Kidney (tissue), 13 donors: ENCODE measurements at regions not wholly inside any gene's neighbourhood (a gene's known extent, or its start where the extent isn't known, plus 50 kb on each side); places are given as distances from the start of the nearest gene placed in this dataset.
A peak's percentile ranks its signal among the peaks of the same experiment; 100 is the strongest.

Source experiments
- DNase-seq, 5 donors: peaks; one replicate each; pipeline ENCODE4 v3.0.0-alpha.2; 2013 to 2020
- FAIRE-seq: peaks from 2 replicates; lab custom pipeline; 2012; peaks lifted over from hg19 to GRCh38; lab: Jason Lieb, UNC
- H3K27ac ChIP-seq, 2 donors: one replicate each; pipeline ENCODE4 v1.7.0; 2013; ENCODE audit warnings: low read depth in 2 of 2, low read length in 2 of 2, inconsistent platforms in 1 of 2
- H3K27me3 ChIP-seq: one replicate; pipeline ENCODE4 v1.7.1; 2013; ENCODE audit warnings: low read length, inconsistent platforms; ENCODE audit not compliant: control insufficient read depth, insufficient read depth
- H3K36me3 ChIP-seq, 3 donors: one replicate each; pipeline versions ENCODE4 v1.7.0 to v1.7.1; 2013; ENCODE audit warnings: low read length in 3 of 3, control low read depth in 1 of 3, inconsistent platforms in 1 of 3; ENCODE audit not compliant: insufficient read depth in 3 of 3, control insufficient read depth in 2 of 3
- H3K4me1 ChIP-seq, 3 donors: one replicate each; pipeline versions ENCODE4 v1.7.0 to v1.7.1; 2013; ENCODE audit warnings: low read length in 3 of 3, inconsistent platforms in 1 of 3, low read depth in 1 of 3; ENCODE audit not compliant: control insufficient read depth in 2 of 3, insufficient read depth in 2 of 3
- H3K4me3 ChIP-seq, 3 donors: one replicate each; pipeline versions ENCODE4 v1.7.0 to v1.8.1; 2013; ENCODE audit warnings: low read length in 3 of 3, control low read depth in 1 of 3, inconsistent platforms in 1 of 3
- H3K9ac ChIP-seq, 3 donors: one replicate each; pipeline versions ENCODE4 v1.7.0 to v1.7.1; 2013; ENCODE audit warnings: low read length in 3 of 3, control low read depth in 1 of 3, inconsistent platforms in 1 of 3
- H3K9me3 ChIP-seq, 3 donors: one replicate each; pipeline versions ENCODE4 v1.7.0 to v1.7.1; 2013; ENCODE audit warnings: low read length in 3 of 3, control low read depth in 1 of 3, inconsistent platforms in 1 of 3; ENCODE audit not compliant: control insufficient read depth in 2 of 3, insufficient read depth in 1 of 3
- intact Hi-C: fragments of 100-400 bp; cut with DNase I; formaldehyde crosslinking; loops from one replicate; pipeline ENCODE4 v1.11.1; 2022
- TF ChIP-seq, protein P1 (sequence below): IDR thresholded peaks from 3 replicates; pipeline ENCODE4 v1.5.1; 2012; ENCODE audit warnings: mild to moderate bottlenecking, moderate library complexity, borderline replicate concordance; ENCODE audit not compliant: insufficient read depth; ENCODE audit errors: extremely low read depth
- donor health status: control.
- donor health status: control.
- donor health status: control.
- donor health status: control.
- donor health status: control.
- donor health status: DM: yes; HTN: yes; CAD: no.
- donor health status: Normal renal cell carcinoma (clear cell type).

DNA sequence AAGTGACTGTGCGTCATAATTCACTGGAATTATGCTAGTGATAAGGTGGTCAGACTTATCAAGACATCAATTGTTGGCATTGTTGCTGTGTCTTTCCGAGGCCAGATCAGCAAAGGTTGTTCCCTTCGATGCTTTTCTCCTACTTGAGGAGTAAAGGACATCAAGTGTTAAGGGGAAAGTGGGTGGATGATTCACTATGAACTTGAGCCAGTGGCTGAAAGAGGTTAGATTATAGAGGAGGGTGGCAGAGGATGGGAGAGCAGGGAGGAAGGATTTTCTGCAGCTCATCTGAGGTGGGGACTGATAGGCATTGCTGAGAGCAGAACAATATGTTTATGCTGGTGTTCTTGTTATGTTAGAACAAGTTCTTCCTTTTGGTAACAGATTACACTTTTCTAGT lies 131.4 kb upstream of the AGR3 start:
- no peaks in the 10 kb centered on the region for H3K9me3 ChIP-seq
- intact Hi-C loops = no loop called here
- no peak overlapping the region for H3K9ac ChIP-seq
- no peak for DNase-seq
- TF ChIP-seq, protein P1, sequence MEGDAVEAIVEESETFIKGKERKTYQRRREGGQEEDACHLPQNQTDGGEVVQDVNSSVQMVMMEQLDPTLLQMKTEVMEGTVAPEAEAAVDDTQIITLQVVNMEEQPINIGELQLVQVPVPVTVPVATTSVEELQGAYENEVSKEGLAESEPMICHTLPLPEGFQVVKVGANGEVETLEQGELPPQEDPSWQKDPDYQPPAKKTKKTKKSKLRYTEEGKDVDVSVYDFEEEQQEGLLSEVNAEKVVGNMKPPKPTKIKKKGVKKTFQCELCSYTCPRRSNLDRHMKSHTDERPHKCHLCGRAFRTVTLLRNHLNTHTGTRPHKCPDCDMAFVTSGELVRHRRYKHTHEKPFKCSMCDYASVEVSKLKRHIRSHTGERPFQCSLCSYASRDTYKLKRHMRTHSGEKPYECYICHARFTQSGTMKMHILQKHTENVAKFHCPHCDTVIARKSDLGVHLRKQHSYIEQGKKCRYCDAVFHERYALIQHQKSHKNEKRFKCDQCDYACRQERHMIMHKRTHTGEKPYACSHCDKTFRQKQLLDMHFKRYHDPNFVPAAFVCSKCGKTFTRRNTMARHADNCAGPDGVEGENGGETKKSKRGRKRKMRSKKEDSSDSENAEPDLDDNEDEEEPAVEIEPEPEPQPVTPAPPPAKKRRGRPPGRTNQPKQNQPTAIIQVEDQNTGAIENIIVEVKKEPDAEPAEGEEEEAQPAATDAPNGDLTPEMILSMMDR = no peak
- no peaks in the 10 kb centered on the region for H3K27me3 ChIP-seq
- H3K4me3 ChIP-seq = no peak overlapping the region
- no peak overlapping the region for H3K27ac ChIP-seq
- FAIRE-seq = no peak
- no peaks in the 10 kb centered on the region for H3K4me1 ChIP-seq
- H3K36me3 ChIP-seq = no peaks in the 10 kb centered on the region

DNA sequence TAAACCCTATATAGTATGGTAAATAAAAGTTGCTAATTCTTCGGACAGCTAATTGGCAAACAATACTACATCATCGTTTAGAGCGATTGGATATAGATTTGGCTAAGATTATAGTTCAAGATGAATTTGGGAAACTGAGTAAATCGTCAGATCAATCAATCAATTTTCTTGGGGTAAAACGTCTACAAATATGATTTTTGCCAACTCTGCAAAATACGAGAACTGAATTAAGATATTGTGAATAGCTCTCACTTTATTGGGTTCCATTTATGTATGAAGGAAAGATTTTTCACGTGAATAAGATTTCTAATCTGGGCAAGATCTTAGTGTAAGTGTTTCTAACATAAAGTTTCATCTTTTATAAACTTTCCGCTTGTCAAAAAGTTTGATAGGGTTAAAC lies 132.9 kb upstream of the AGR3 start:
- Histone ChIP-seq H3K9ac (no peak overlapping the region), H3K9me3 (no peaks in the 10 kb centered on the region), H3K4me1 (no peaks in the 10 kb centered on the region), H3K4me3 (no peak overlapping the region), H3K27me3 (no peaks in the 10 kb centered on the region), H3K36me3 (no peaks in the 10 kb centered on the region), H3K27ac (no peak overlapping the region)
- FAIRE-seq (no peak), DNase-seq (no peak)
- intact Hi-C loops = no loop called here
- TF ChIP-seq, protein P1 = no peak

DNA sequence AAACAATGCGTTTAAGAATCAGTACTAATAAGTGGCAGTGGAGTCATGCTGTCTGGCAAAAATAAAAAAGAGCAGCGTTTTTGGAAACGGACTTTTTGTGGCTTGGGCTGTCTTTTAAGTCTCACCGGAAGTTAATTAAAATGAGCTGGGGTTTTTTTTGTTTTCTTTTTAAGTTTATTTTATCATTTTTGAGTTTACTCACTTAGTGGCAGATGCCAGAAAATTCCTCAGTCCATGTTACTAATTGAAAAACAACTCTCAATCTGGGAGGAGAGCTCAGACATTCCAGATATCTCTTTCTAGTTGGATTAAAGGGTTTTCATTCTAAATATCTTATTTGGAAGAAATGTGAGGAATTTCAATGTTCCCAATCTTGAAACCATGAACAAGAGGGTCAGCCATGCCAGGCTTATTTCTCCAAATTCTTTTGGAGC lies 133.8 kb upstream of the AGR3 start:
- intact Hi-C loops = no loop called here
- FAIRE-seq = no peak

More for the DNA sequence above, 133.8 kb upstream of the AGR3 start:
- Histone ChIP-seq H3K9me3 (no peaks in the 10 kb centered on the region), H3K27ac (no peak overlapping the region), H3K4me1 (no peaks in the 10 kb centered on the region), H3K36me3 (no peaks in the 10 kb centered on the region), H3K27me3 (no peaks in the 10 kb centered on the region), H3K4me3 (no peak overlapping the region), H3K9ac (no peak overlapping the region)
- DNase-seq = peak in 1 of 5 donors; percentile 14
- TF ChIP-seq, protein P1 = no peak
